ENCODE measurements at regions not wholly inside any gene's neighbourhood (a gene's known extent, or its start where the extent isn't known, plus 50 kb on each side); places are given as distances from the start of the nearest gene placed in this dataset.

DNA sequence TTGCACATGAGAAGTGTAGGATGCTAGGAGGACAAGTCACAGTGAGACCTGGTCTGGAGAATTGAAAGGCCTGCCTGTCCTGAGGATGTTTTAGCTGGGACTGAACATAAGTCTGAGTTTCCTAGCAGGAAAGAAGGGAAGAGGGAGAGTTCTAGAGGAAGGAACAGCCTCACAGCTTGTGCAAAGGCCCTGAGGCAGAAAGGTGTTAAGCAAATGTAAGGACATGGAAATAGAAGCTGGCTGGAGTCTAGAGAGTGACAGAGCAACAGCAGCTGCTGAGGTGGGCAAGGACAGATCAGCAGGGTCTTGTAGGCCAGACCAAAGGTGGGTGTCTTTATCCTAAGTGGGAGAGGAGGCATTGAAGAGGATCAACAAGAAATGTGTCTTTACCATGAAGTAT is 210.9 kb upstream of the E2F8 start:
- no peak for TF ChIP-seq POLR2A (IDR thresholded peaks at IDR 0.05; ENCODE audit: low read depth, low read length)
- TF ChIP-seq USF2 (IDR thresholded peaks at IDR 0.05; ENCODE audit: low read depth, low read length) = no peak
- TF ChIP-seq NFE2L2 (IDR thresholded peaks at IDR 0.05; ENCODE audit: low read depth, low read length) = no peak
- TF ChIP-seq CEBPB (IDR thresholded peaks at IDR 0.05; ENCODE audit: low read depth, low read length) = no peak
- no peak for TF ChIP-seq MAFK (IDR thresholded peaks at IDR 0.05; ENCODE audit: low read depth, low read length)
- no peak for TF ChIP-seq MAZ (IDR thresholded peaks at IDR 0.05; ENCODE audit: borderline replicate concordance, low read depth, low read length)
- TF ChIP-seq FOS (IDR thresholded peaks at IDR 0.05; ENCODE audit: low read depth, low read length) = no peak
- TF ChIP-seq, protein P1, sequence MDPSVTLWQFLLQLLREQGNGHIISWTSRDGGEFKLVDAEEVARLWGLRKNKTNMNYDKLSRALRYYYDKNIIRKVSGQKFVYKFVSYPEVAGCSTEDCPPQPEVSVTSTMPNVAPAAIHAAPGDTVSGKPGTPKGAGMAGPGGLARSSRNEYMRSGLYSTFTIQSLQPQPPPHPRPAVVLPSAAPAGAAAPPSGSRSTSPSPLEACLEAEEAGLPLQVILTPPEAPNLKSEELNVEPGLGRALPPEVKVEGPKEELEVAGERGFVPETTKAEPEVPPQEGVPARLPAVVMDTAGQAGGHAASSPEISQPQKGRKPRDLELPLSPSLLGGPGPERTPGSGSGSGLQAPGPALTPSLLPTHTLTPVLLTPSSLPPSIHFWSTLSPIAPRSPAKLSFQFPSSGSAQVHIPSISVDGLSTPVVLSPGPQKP (IDR thresholded peaks at IDR 0.05; ENCODE audit: borderline replicate concordance, low read depth, low read length) = no peak
- no peak for TF ChIP-seq BHLHE40 (IDR thresholded peaks at IDR 0.05; ENCODE audit: low read depth, low read length)
- TF ChIP-seq RAD21 (IDR thresholded peaks at IDR 0.05; ENCODE audit: low read length) = no peak
- TF ChIP-seq CHD1 (IDR thresholded peaks at IDR 0.05; ENCODE audit: low read depth, low read length) = no peak
- TF ChIP-seq MXI1 (IDR thresholded peaks at IDR 0.05; ENCODE audit: borderline replicate concordance, low read depth, low read length) = no peak
- TF ChIP-seq RFX5 (IDR thresholded peaks at IDR 0.05; ENCODE audit: low read depth, low read length) = no peak
- no peak for TF ChIP-seq SMC3 (IDR thresholded peaks at IDR 0.05; ENCODE audit: low read depth, low read length)
- no peak for TF ChIP-seq RCOR1 (IDR thresholded peaks at IDR 0.05; ENCODE audit: insufficient replicate concordance, low read length)
- no peak for TF ChIP-seq CTCF (conservative IDR thresholded peaks at IDR 0.05; ENCODE audit: low read depth, low read length)
- H2BK5ac ChIP-seq (ENCODE audit: low read depth, low read length, poor library complexity, severe bottlenecking) = no peak overlapping the region
- H4K5ac ChIP-seq (ENCODE audit: low read depth, low read length) = no peak overlapping the region
- H3K27me3 ChIP-seq (ENCODE audit: control insufficient read depth, insufficient read depth, low read length) = peaks cover 13% of the 10 kb centered on the region
- ChIA-PET CTCF (no interaction called here), POLR2A (ENCODE audit: unreplicated experiment) (no interaction called here)
- H3K4me2 ChIP-seq (ENCODE audit: low read depth, low read length) = no peak overlapping the region
- peaks cover 3% of the 10 kb centered on the region; the same call in 1 of the 2 replicates for H3K9me1 ChIP-seq (ENCODE audit: insufficient read depth, low read length)
- no TSS peak for BruUV-seq (replicated peaks)
- H2AFZ ChIP-seq (replicated peaks; ENCODE audit: low read length, poor library complexity) = no peak overlapping the region
- no peak overlapping the region for H4K91ac ChIP-seq (ENCODE audit: insufficient read depth, low read depth, low read length)
- intact Hi-C loops (cut with micrococcal nuclease) (no loop called here), dilution Hi-C loops (cut with HindIII; ENCODE audit: low sequenced_read_pairs, unreplicated experiment) (no loop called here), in situ Hi-C loops (cut with MboI; ENCODE audit: low sequenced_read_pairs) (no loop called here)
- no peak overlapping the region for H3K56ac ChIP-seq (ENCODE audit: extremely low read depth, insufficient read depth, low read length)
- H3K4ac ChIP-seq (ENCODE audit: low read depth, low read length) = no peak overlapping the region
- ATAC-seq (ENCODE audit: low read depth) (no peak), DNase-seq (no peak)
- H2BK15ac ChIP-seq (ENCODE audit: low read depth, low read length) = no peak overlapping the region
- H3K36me3 ChIP-seq (ENCODE audit: control insufficient read depth, insufficient read depth, low read length) = no peaks in the 10 kb centered on the region
- no peak overlapping the region for H2BK20ac ChIP-seq (ENCODE audit: low read depth, low read length)
- no peak overlapping the region for H2AK9ac ChIP-seq (replicated peaks; ENCODE audit: low read depth, low read length, poor library complexity)
- H2BK120ac ChIP-seq (ENCODE audit: low read depth, low read length) = no peak overlapping the region
- no peak overlapping the region for H3K9ac ChIP-seq (ENCODE audit: low read depth, low read length)
- no peaks in the 10 kb centered on the region for H4K20me1 ChIP-seq (ENCODE audit: insufficient read depth, low read length)
- no peak overlapping the region for H3K4me3 ChIP-seq (ENCODE audit: insufficient read depth, low read depth, low read length)
- no peaks in the 10 kb centered on the region for H3K9me3 ChIP-seq (ENCODE audit: control insufficient read depth, insufficient read depth, low read length)
- no peak overlapping the region for H3K18ac ChIP-seq (ENCODE audit: low read depth, low read length)
- peaks cover 2% of the 10 kb centered on the region; the same call in 1 of the 2 replicates for H3K4me1 ChIP-seq (ENCODE audit: control insufficient read depth, insufficient read depth, low read length)
- H3K79me1 ChIP-seq (ENCODE audit: low read depth in 1 of 2, low read length in 2 of 2) = no peaks in the 10 kb centered on the region
- H3K14ac ChIP-seq (replicated peaks; ENCODE audit: low read depth, low read length) = no peak overlapping the region
- no peak overlapping the region for H4K8ac ChIP-seq (ENCODE audit: low read depth in 2 of 2, low read length in 2 of 2)
- no peak overlapping the region for H3K27ac ChIP-seq (ENCODE audit: insufficient read depth, low read length)
- no peak overlapping the region for H2AK5ac ChIP-seq (ENCODE audit: low read depth, low read length)
- H3K23ac ChIP-seq (ENCODE audit: low read depth, low read length) = no peak overlapping the region
